GM20431 (cell line): ENCODE measurements at regions not wholly inside any gene's neighbourhood (a gene's known extent, or its start where the extent isn't known, plus 50 kb on each side); places are given as distances from the start of the nearest gene placed in this dataset.
"Not testable (repeated sequence)": the region's sequence is repeated elsewhere in the genome, so short reads cannot be mapped to it uniquely, and the experiment has no call there.

Experiments
- in situ Hi-C: fragments of 300-500 bp; cut with MseI, MboI; formaldehyde crosslinking; loops from one replicate; pipeline ENCODE4 v1.15.0; 2020; ENCODE audit warnings: low sequenced_read_pairs; ENCODE audit not compliant: unreplicated experiment

GRCh38 chr10:50200008-50200407 is 51.3 kb downstream of the ASAH2 start:
- in situ Hi-C loops, result loop anchor here (25.0 kb wide), 1 partner anchor 613 kb away; no protein-coding TSS in a partner anchor

DNA sequence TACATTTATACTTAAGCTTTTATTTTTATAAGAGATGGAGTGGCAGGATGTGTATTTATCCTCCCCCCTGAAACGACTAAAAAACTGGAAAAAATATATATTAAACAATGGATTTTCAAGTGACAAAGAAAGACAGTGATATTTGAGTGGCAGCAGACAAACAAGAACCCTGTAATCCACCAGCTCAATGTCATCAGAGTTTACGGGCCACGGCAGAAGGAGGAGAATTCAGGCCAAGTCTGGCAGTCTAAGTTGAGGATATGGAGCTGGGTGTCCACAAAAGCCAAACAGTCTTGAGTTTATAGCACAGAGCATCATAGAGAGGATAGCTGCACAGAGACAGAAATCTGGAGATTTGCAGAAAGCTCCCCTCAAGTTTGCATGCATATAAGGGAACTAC is 58.2 kb downstream of the ASAH2 start:
- in situ Hi-C loops, result not testable (repeated sequence)
